CD4-positive, alpha-beta T cell treated with Interleukin-17A for 4 hours (primary cell): ENCODE measurements at regions not wholly inside any gene's neighbourhood (a gene's known extent, or its start where the extent isn't known, plus 50 kb on each side); places are given as distances from the start of the nearest gene placed in this dataset.
"Not testable (repeated sequence)": the region's sequence is repeated elsewhere in the genome, so short reads cannot be mapped to it uniquely, and the experiment has no call there.

Experiments used
- DNase-seq: peaks from one replicate; pipeline ENCODE4 v3.0.0-alpha.2; 2020; ENCODE audit warnings: mixed read lengths

- no peak for DNase-seq
These were observed 180.5 kb downstream of the ZNF737 start for GRCh38 chr19:20385061-20385460.

GRCh38 chr19:20371911-20372310, 193.7 kb downstream of the ZNF737 start:
- DNase-seq, result no peak

DNA sequence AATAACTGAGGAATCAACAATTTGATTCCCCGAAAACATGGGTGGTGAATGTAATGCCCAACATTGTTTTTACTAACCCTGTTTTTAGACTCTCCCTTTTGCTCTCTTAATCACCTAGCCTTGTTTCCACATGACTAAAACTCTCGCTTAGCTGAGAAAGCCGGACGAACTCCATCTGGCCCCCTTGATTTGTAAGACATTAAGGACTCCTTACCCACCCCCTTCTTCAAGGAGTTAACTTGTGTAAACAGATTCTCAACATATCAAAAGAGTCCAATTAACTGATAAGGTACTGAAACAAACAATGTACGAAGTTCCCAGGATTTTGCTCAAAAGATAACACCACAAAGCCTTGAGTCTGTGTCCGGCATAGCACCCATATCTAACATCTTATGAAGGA, 194.3 kb downstream of the ZNF737 start:
- DNase-seq, result not testable (repeated sequence)

DNA sequence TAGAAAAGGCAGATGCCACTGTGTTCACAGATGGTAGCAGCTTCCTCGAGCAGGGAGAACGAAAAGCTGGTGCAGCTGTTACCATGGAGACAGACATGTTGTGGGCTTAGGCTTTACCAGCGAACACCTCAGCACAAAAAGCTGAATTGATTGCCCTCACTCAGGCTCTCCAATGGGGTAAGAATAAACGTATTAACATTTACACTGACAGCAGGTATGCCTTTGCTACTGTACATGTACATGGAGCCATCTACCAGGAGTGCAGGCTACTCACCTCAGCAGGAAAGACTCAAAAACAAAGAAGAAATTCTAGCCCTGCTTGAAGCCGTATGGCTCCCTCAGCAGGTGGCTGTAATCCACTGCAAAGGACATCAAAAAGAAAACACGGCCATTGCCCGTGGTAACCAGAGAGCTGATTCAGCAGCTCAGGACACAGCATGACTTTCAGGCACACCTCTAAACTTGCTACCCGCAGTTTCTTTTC, 197.7 kb downstream of the ZNF737 start:
- DNase-seq, result no peak

DNA sequence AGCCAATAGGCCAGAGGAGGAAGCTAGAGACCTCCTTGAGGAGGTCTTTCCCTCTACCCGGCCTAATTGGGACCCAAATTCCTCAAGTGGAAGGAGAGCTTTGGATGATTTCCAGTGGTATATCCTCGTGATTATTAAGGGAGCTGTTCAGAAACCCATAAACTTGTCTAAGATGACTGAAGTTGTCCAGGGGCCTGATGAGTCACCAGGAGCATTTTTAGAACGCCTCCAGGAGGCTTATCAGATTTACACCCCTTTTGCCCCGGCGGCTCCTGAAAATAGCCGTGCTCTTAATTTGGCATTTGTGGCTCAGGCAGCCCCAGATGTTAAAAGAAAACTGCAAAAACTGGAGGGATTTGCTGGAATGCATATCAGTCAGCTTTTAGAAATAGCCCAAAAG, 198.1 kb downstream of the ZNF486 start:
- DNase-seq, result no peak

DNA sequence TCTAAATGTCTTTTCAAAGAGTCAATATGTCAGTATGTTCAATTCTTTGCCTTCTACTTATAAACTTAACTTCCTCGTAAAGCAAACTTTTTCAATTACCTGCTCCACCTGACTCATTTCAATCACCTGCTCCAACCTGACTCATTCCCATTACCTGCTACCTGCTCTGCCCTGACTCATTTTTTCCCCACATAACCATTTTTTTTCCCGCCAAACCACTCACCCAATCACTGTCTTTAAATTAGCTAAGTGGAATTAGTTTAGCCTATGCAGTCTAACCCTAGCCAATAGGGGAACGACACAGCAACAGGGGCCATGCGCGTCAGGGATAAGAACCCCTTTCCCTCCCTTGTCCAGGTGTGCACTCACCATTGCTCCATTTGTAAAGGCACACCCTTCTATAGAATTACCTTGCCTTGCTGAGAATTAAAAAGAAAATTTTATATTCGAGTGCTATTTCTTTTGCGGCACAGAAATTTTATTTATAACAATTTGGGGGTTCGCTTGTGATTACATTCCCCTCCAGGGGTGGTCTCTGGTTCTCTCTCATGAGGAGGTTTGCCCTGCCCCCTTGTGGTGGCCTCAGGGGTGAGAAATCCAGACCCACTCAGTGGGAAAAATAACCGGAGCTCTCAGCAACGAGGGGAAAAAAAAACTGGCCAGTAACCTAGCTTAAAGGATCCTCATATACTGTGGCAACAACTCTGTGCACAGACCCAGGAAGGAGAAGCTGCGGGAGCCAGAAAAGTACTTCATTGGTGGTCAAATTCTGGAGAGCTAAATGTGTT, 193.1 kb downstream of the ZNF486 start:
- no peak for DNase-seq

DNA sequence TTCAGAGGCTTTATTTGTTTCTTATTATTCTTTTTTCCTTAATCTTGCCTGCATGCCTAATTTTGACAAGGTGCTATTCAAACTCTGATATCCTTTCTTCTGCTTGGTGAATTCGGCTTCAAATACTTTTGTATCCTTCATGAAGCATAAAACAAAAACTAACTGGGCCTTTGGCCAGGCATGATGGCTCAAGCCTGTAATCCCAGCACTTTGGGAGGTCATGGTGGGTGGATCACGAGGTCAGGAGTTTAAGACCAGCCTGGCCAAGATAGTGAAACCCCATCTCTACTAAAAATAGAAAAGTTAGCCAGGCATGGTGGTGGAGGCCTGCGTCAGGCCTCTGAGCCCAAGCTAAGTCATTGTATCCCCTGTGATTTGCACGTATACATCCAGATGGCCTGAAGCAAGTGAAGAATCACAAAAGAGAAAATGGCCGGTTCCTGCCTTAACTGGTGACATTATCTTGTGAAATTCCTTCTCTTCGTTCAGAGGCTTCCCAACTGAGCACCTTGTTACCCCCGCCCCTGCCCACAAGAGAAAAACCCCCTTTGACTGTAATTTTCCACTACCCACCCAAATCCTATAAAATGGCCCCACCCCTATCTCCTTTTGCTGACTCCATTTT, 191.9 kb downstream of the ZNF486 start:
- DNase-seq, result not testable (repeated sequence)

DNA sequence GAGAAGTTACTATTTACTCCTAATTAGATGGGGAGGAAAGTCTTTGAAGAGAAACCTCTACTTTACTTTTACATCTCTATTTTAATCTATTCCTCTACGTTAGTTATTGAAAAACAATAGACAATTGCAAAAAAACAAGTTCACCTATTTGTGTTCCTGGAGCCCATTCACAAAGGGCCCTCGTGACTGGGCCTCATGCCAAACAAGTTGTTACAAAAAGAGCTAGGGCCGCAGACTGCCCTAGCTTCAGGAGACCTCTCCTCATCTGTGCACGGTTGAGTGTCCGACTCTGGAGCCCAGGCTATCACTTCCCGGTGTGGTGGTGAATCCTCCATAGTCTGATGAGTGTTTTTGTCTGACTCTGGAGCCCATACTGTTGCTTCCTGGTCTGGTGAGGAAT, 190.9 kb downstream of the ZNF486 start:
- no peak for DNase-seq

DNA sequence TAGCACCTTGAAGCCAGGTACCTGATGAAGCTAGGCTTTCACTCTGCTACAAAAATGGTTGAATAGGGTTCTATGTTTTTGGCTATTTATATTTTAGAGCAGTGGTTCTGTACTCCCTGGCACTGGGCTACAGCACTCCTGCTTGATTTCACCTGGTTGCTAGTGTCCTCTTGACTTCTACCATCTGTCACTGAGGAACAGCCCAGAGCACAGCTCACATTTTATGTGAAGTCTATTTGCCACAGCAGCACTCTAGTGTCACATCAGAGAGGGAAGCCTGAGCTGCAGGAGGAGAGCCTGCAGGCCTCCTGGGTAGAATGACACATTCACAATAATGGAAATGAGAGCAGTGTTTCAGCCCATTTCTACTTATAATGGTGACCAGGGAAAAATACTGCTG, 184.2 kb downstream of the ZNF486 start:
- no peak for DNase-seq

GRCh38 chr19:20349206-20349605, 182.2 kb downstream of the ZNF486 start:
- DNase-seq, result no peak

DNA sequence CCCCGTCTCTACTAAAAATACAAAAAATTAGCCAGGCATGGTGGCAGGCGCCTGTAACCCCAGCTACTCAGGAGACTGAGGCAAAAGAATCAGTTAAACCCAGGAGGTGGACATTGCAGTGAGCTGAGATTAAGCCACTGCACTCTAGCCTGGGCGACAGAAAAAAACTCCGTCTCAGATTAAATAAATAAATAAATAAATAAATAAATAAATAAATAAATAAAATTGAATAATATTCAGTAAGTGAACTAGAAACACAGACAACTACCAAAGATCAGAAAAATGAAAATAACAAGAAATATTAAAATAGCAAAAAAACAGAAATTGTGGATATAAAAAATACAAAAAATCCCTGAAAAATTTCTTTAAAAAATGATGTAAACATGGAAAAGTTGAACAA, 172.4 kb downstream of the ZNF486 start:
- DNase-seq, result no peak

- DNase-seq, result no peak
These were observed 167.7 kb downstream of the ZNF486 start for GRCh38 chr19:20334760-20335159.

- no peak for DNase-seq
These were observed 166.5 kb downstream of the ZNF486 start for GRCh38 chr19:20333508-20333907.

- no peak for DNase-seq
These were observed 158.1 kb downstream of the ZNF486 start for GRCh38 chr19:20325151-20325550.

GRCh38 chr19:20321139-20321763, 154.2 kb downstream of the ZNF486 start:
- no peak for DNase-seq

DNA sequence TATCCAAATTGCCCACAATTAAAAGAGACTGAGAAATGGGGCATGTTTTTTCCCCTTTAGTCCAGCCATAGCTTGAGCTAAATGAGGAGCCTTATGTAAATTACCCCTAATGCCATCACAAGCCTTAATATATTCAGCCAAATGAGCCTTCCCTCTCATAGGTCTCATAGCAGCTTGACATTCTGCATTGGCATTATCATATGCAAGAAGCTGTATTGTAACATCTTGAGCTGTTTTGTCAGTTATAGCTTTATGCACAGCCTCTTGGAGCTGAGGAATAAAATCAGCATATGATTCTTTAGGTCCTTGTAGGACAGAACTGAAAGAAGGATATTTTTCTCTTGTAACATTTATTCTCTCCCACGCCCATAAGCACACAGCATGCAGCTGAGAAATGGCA, 153.2 kb downstream of the ZNF486 start:
- no peak for DNase-seq

GRCh38 chr19:20318616-20319015, 151.6 kb downstream of the ZNF486 start:
- no peak for DNase-seq

- DNase-seq, result no peak
These were observed 148.5 kb downstream of the ZNF486 start for GRCh38 chr19:20315543-20315942.

DNA sequence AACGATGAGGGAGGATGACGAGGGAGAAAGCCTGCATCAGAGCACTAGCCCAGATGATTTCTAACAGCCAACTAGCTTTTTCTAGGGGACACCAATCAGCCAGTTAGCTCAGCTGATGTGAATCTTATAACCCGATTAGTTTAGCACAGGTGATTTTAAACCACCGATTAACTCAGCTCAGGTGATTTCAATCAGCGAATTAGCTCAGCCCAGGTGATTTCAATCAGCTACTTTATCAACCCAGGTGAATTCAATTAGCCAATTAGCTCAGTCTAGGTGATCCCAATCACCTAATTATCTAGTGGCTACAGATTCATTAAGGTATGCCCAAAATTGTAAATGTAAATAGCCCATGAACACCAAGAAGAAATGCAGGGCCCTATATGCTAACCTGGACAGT, 146.9 kb downstream of the ZNF486 start:
- DNase-seq, result no peak

DNA sequence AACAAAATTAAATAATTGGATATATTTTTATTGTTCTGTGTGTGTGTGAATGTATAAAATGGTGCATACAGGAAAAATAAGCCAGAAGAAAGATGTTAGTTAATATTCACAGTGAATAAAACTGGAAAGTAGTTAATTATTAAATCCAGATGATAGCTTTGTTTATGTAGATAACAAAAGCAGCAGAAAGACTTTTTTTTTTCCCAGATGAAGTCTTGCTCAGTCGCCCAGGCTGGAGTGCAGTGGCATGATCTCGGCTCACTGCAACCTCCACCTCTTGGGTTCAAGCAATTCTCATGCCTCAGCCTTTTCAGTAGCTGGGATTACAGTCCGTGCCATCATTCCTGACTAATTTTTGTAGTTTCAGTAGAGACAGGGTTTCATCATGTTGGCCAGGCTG, 140.1 kb downstream of the ZNF486 start:
- no peak for DNase-seq

DNA sequence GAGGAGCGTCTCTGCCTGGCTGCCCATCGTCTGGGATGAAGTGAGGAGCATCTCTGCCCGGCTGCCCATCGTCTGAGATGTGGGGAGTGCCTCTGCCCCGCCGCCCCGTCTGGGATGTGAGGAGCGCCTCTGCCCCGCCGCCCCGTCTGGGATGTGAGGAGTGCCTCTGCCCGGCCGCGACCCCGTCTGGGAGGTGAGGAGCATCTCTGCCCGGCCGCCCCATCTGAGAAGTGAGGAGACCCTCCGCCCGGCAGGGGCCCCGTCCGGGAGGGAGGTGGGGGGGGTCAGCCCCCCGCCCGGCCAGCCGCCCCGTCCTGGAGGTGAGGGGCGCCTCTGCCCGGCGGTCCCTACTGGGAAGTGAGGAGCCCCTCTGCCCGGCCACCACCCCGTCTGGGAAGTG, 129.3 kb downstream of the ZNF486 start:
- not testable (repeated sequence) for DNase-seq

DNA sequence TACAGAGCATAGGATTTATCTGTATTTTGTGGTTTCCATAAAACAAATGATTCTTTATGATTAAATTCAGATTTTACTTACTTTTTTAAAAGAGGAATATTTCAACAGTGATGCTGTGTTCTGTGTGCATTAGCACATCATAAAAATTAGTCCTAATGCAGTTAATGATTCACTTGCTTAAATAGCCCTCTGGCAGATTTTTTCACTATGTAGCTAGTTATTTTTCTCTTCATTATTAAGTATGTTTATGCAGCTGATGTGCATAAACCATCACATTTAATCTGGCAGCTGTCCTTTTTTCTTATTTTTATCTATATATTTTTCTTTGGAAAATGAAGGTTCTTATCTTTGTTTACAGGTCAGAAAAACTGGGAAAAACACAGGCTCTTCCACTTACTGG, 127.2 kb downstream of the ZNF486 start:
- no peak for DNase-seq

DNA sequence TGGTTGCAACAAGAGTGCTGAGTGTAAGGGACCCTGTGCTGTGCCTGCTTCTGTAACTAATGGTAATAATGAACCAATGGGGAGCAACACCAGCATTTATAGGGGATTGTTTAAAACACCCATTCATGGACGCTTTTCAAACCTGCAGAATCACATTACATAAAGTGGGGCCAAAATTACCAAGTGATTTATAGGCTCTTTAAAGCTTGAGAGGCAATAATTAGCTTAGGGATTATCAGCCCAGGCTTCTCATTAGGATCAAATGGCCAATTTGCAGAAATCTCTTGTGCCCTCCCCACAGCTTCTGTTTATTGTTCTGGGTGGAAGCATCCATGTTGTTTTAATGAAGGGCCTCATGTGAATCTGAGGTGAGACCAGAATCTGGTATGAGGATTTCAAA, 125.5 kb downstream of the ZNF486 start:
- not testable (repeated sequence) for DNase-seq

DNA sequence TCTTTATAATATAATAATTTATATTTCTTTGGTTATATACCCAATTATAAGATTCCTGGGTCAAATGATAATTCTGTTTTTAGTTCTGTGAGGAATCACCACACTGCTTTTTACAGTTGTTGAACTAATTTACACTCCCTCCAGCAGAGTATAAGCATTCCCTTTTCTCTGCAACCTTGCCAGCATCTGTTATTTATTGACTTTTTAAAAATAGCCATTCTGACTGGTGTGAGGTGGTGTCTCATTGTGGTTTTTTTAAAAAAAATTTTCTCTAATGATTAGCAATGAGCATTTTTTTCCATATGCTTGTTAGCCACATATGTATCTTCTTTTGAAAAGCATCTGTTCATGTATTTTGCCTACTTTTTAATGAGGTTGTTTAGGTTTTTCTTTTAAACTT, 122.2 kb downstream of the ZNF486 start:
- no peak for DNase-seq
